ENCODE measurements at regions not wholly inside any gene's neighbourhood (a gene's known extent, or its start where the extent isn't known, plus 50 kb on each side); places are given as distances from the start of the nearest gene placed in this dataset.

DNA sequence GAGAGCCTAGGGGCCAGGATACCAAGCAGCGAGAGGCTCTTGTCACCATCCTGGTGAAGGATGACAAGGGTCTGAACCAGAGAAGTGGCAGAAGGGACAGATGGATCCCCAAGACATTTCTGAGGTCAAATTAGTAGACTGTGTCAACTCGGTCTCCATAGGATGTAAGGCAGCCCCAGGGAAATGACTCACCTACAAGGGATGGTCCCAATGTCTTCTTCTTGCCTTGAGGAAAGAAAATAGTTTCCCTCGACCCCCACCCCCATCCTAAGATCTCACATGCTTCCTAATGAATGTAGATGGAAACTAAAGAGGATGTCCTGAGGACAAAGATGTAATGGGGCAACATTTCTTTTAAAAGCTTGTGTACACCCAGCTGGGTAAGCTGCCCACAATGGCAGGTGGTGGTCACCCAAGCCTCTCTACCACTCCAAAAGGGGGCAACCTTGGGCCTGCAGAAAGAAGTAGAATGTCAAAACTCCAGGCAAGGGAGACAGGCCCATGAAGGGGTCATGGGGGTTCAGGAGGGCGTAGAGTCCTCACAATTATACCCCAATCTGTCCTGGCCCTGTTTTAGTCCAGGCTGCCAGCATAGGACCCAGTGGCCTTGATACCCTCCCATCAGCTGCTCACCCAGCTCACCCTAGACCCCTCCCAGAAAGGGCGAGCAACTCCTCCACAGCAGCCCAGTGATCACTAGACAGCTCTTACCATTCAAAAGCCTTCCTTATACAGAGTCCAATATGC is 187.4 kb downstream of the ACTL7B start (continued):
- TF ChIP-seq, protein P1, sequence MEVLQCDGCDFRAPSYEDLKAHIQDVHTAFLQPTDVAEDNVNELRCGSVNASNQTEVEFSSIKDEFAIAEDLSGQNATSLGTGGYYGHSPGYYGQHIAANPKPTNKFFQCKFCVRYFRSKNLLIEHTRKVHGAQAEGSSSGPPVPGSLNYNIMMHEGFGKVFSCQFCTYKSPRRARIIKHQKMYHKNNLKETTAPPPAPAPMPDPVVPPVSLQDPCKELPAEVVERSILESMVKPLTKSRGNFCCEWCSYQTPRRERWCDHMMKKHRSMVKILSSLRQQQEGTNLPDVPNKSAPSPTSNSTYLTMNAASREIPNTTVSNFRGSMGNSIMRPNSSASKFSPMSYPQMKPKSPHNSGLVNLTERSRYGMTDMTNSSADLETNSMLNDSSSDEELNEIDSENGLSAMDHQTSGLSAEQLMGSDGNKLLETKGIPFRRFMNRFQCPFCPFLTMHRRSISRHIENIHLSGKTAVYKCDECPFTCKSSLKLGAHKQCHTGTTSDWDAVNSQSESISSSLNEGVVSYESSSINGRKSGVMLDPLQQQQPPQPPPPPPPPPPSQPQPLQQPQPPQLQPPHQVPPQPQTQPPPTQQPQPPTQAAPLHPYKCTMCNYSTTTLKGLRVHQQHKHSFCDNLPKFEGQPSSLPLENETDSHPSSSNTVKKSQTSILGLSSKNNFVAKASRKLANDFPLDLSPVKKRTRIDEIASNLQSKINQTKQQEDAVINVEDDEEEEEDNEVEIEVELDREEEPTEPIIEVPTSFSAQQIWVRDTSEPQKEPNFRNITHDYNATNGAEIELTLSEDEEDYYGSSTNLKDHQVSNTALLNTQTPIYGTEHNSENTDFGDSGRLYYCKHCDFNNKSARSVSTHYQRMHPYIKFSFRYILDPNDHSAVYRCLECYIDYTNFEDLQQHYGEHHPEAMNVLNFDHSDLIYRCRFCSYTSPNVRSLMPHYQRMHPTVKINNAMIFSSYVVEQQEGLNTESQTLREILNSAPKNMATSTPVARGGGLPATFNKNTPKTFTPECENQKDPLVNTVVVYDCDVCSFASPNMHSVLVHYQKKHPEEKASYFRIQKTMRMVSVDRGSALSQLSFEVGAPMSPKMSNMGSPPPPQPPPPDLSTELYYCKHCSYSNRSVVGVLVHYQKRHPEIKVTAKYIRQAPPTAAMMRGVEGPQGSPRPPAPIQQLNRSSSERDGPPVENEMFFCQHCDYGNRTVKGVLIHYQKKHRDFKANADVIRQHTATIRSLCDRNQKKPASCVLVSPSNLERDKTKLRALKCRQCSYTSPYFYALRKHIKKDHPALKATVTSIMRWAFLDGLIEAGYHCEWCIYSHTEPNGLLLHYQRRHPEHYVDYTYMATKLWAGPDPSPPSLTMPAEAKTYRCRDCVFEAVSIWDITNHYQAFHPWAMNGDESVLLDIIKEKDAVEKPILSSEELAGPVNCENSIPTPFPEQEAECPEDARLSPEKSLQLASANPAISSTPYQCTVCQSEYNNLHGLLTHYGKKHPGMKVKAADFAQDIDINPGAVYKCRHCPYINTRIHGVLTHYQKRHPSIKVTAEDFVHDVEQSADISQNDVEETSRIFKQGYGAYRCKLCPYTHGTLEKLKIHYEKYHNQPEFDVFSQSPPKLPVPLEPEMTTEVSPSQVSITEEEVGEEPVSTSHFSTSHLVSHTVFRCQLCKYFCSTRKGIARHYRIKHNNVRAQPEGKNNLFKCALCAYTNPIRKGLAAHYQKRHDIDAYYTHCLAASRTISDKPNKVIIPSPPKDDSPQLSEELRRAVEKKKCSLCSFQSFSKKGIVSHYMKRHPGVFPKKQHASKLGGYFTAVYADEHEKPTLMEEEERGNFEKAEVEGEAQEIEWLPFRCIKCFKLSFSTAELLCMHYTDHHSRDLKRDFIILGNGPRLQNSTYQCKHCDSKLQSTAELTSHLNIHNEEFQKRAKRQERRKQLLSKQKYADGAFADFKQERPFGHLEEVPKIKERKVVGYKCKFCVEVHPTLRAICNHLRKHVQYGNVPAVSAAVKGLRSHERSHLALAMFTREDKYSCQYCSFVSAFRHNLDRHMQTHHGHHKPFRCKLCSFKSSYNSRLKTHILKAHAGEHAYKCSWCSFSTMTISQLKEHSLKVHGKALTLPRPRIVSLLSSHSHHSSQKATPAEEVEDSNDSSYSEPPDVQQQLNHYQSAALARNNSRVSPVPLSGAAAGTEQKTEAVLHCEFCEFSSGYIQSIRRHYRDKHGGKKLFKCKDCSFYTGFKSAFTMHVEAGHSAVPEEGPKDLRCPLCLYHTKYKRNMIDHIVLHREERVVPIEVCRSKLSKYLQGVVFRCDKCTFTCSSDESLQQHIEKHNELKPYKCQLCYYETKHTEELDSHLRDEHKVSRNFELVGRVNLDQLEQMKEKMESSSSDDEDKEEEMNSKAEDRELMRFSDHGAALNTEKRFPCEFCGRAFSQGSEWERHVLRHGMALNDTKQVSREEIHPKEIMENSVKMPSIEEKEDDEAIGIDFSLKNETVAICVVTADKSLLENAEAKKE (CRISPR knock-in tag; IDR thresholded peaks at IDR 0.05) = no peak
- TF ChIP-seq ZNF114 (CRISPR knock-in tag; IDR thresholded peaks at IDR 0.05) = no peak
- no peak for TF ChIP-seq CTCF (conservative IDR thresholded peaks at IDR 0.05; ENCODE audit: low read depth in 2 of 2)
- TF ChIP-seq JUNB (IDR thresholded peaks at IDR 0.05; ENCODE audit: unreplicated experiment) = no peak
- no peak for TF ChIP-seq STAT1 (IDR thresholded peaks at IDR 0.05; ENCODE audit: unreplicated experiment)
- TF ChIP-seq POLR2AphosphoS5 (IDR thresholded peaks at IDR 0.05; ENCODE audit: low read depth) = no peak
- TF ChIP-seq ETS1 (IDR thresholded peaks at IDR 0.05) = no peak
- TF ChIP-seq EZH2 (IDR thresholded peaks at IDR 0.05; ENCODE audit: low read depth, unreplicated experiment) = no peak
- no peak for TF ChIP-seq NANOG (IDR thresholded peaks at IDR 0.05; ENCODE audit: borderline replicate concordance)
- TF ChIP-seq ZNF331 (CRISPR knock-in tag; IDR thresholded peaks at IDR 0.05; ENCODE audit: low read depth) = no peak

Data from GM23338 (cell line).